H9 (cell line): ENCODE measurements at regions not wholly inside any gene's neighbourhood (a gene's known extent, or its start where the extent isn't known, plus 50 kb on each side); places are given as distances from the start of the nearest gene placed in this dataset.

Experiments
- DNase-seq: peaks from one replicate; pipeline ENCODE4 v3.0.0-alpha.2; 2017
- H2AFZ ChIP-seq: one replicate; pipeline ENCODE4 v1.6.1; 2013; ENCODE audit warnings: mild to moderate bottlenecking, low read length, control low read depth, moderate library complexity
- H2AK5ac ChIP-seq: 2 replicates; pipeline ENCODE4 v1.6.1; 2013; ENCODE audit warnings: low read length, control low read depth, mixed read lengths; ENCODE audit not compliant: insufficient read length
- H2BK120ac ChIP-seq: one replicate; pipeline ENCODE4 v1.6.1; 2013; ENCODE audit warnings: low read depth, mild to moderate bottlenecking, low read length, control low read depth, inconsistent platforms; ENCODE audit not compliant: poor library complexity, severe bottlenecking
- H2BK12ac ChIP-seq: 2 replicates; pipeline ENCODE4 v1.6.1; 2013; ENCODE audit warnings: low read length, control low read depth, mixed read lengths, low read depth; ENCODE audit not compliant: insufficient read length
- H2BK15ac ChIP-seq: 2 replicates; pipeline ENCODE4 v1.6.1; 2013; ENCODE audit warnings: low read depth, low read length, control low read depth
- H2BK20ac ChIP-seq: one replicate; pipeline ENCODE4 v1.6.1; 2013; ENCODE audit warnings: low read depth, mild to moderate bottlenecking, low read length, control low read depth, inconsistent platforms; ENCODE audit not compliant: poor library complexity, severe bottlenecking
- H2BK5ac ChIP-seq: 2 replicates; pipeline ENCODE4 v1.6.1; 2013; ENCODE audit warnings: low read length, control low read depth, mixed read lengths; ENCODE audit not compliant: insufficient read length
- H3K14ac ChIP-seq: 2 replicates; pipeline ENCODE4 v1.6.1; 2013; ENCODE audit warnings: low read length, control low read depth; ENCODE audit not compliant: insufficient read depth
- H3K18ac ChIP-seq: 2 replicates; pipeline ENCODE4 v1.6.1; 2013; ENCODE audit warnings: low read depth, mild to moderate bottlenecking, mixed read lengths, low read length, control low read depth; ENCODE audit not compliant: insufficient read length
- H3K23ac ChIP-seq: 2 replicates; pipeline ENCODE4 v1.6.1; 2013; ENCODE audit warnings: low read length, control low read depth, mixed read lengths, low read depth; ENCODE audit not compliant: insufficient read length
- H3K23me2 ChIP-seq: 2 replicates; pipeline ENCODE4 v1.6.1; 2013; ENCODE audit warnings: low read depth, mild to moderate bottlenecking, mixed read lengths, low read length, control low read depth; ENCODE audit not compliant: insufficient read length, poor library complexity, severe bottlenecking
- H3K27ac ChIP-seq: 2 replicates; pipeline ENCODE4 v1.5.1; 2013; ENCODE audit warnings: low read length, control low read depth, mixed read lengths, low read depth; ENCODE audit not compliant: insufficient read length
- H3K27me3 ChIP-seq: 2 replicates; pipeline ENCODE4 v1.6.1; 2013; ENCODE audit warnings: low read length, control low read depth, inconsistent platforms; ENCODE audit not compliant: insufficient read depth
- H3K4ac ChIP-seq: 2 replicates; pipeline ENCODE4 v1.6.1; 2013; ENCODE audit warnings: low read depth, mild to moderate bottlenecking, control low read depth, inconsistent platforms, low read length, moderate library complexity
- H3K4me1 ChIP-seq: 2 replicates; pipeline ENCODE4 v1.6.1; 2013; ENCODE audit warnings: low read length, control low read depth, inconsistent platforms; ENCODE audit not compliant: insufficient read depth
- H3K4me2 ChIP-seq: 2 replicates; pipeline ENCODE4 v1.6.1; 2013; ENCODE audit warnings: low read length, control low read depth, mixed read lengths; ENCODE audit not compliant: insufficient read length, insufficient read depth
- H3K56ac ChIP-seq: 2 replicates; pipeline ENCODE4 v1.6.1; 2013; ENCODE audit warnings: low read depth, mild to moderate bottlenecking, mixed read lengths, low read length, control low read depth; ENCODE audit not compliant: insufficient read length
- H3K79me1 ChIP-seq: 2 replicates; pipeline ENCODE4 v1.6.1; 2013; ENCODE audit warnings: low read depth, mild to moderate bottlenecking, moderate library complexity, low read length, control low read depth, inconsistent platforms; ENCODE audit not compliant: insufficient read depth, poor library complexity, severe bottlenecking
- H3K79me2 ChIP-seq: 2 replicates; pipeline ENCODE4 v1.6.1; 2013; ENCODE audit warnings: low read length, control low read depth, inconsistent platforms; ENCODE audit not compliant: insufficient read depth
- H3K9ac ChIP-seq: 2 replicates; pipeline ENCODE4 v1.6.1; 2013; ENCODE audit warnings: low read length, control low read depth, mixed read lengths; ENCODE audit not compliant: insufficient read length; ENCODE audit errors: extremely low read depth
- H3K9me3 ChIP-seq: one replicate; pipeline ENCODE4 v1.6.1; 2013; ENCODE audit warnings: low read depth, low read length, inconsistent platforms; ENCODE audit not compliant: control insufficient read depth
- H3T11ph ChIP-seq: one replicate; pipeline ENCODE4 v1.6.1; 2013; ENCODE audit warnings: mild to moderate bottlenecking, low read length, control low read depth, inconsistent platforms
- H4K20me1 ChIP-seq: one replicate; pipeline ENCODE4 v1.6.1; 2013; ENCODE audit not compliant: control insufficient read depth, insufficient read length, insufficient read depth
- H4K5ac ChIP-seq: 2 replicates; pipeline ENCODE4 v1.6.1; 2013; ENCODE audit warnings: low read depth, mild to moderate bottlenecking, mixed read lengths, low read length, control low read depth; ENCODE audit not compliant: insufficient read length
- H4K8ac ChIP-seq: replicated peaks from 2 replicates; pipeline ENCODE4 v1.6.1; 2013; ENCODE audit warnings: low read length, control low read depth, mixed read lengths, low read depth; ENCODE audit not compliant: insufficient read length
- H4K91ac ChIP-seq: 2 replicates; pipeline ENCODE4 v1.6.1; 2013; ENCODE audit warnings: low read depth, mild to moderate bottlenecking, moderate library complexity, mixed read lengths, low read length, control low read depth; ENCODE audit not compliant: insufficient read length
- H3K27ac Mint-ChIP-seq, 3 experiments: 2 replicates in 2 of 3; 3 replicates in 1 of 3; pipeline ENCODE4 v1.8.0; 2020 to 2021; ENCODE audit warnings: mixed read lengths in 3 of 3, mild to moderate bottlenecking in 1 of 3, moderate library complexity in 1 of 3
- H3K27me3 Mint-ChIP-seq: 2 replicates; pipeline ENCODE4 v1.8.0; 2021; ENCODE audit warnings: low read depth, mild to moderate bottlenecking, moderate library complexity, mixed read lengths
- H3K36me3 Mint-ChIP-seq, 3 experiments: 2 replicates in 2 of 3; 3 replicates in 1 of 3; pipeline ENCODE4 v1.8.0; 2020 to 2021; ENCODE audit warnings: low read depth in 3 of 3, mixed read lengths in 3 of 3; ENCODE audit not compliant: insufficient read depth in 1 of 3
- H3K4me1 Mint-ChIP-seq, 2 experiments: 2 replicates each; pipeline ENCODE4 v1.8.0; 2020; ENCODE audit warnings: mixed read lengths in 2 of 2
- H3K4me3 Mint-ChIP-seq, 2 experiments: 2 replicates in 1 of 2; 3 replicates in 1 of 2; pipeline ENCODE4 v1.8.0; 2020 to 2021; ENCODE audit warnings: mild to moderate bottlenecking in 2 of 2, mixed read lengths in 2 of 2, moderate library complexity in 1 of 2
- H3K9me3 Mint-ChIP-seq, 2 experiments: 2 replicates in 1 of 2; 3 replicates in 1 of 2; pipeline ENCODE4 v1.8.0; 2020; ENCODE audit warnings: mild to moderate bottlenecking in 2 of 2, mixed read lengths in 2 of 2, moderate library complexity in 1 of 2
- WGBS: extraction: QIAGEN DNeasy Blood & Tissue Kit; methylation state at CpG from one replicate; pipeline ENCODE4 v1.1.7; 2013; ENCODE audit warnings: missing lambda C conversion rate, low lambda C conversion rate, mixed read lengths; ENCODE audit not compliant: insufficient read length; ENCODE audit errors: extremely low coverage; 5-methylcytosine and 5-hydroxymethylcytosine counted together
- TF ChIP-seq, protein P1 (sequence below): fragments of 200-600 bp; sonication (generic); conservative IDR thresholded peaks from 3 replicates; pipeline ENCODE4 v1.8.0; 2021; ENCODE audit warnings: antibody characterized with exemption, mild to moderate bottlenecking

GRCh38 chr7:92969061-92969460 lies 132.7 kb upstream of the CDK6 start:
- H2AFZ ChIP-seq = no peak overlapping the region
- no peak overlapping the region for H3K4me2 ChIP-seq
- no peak for DNase-seq
- no CpG with 5 or more reads among the region's 3 CpGs for WGBS
- H3K23me2 ChIP-seq = no peaks in the 10 kb centered on the region
- no peaks in the 10 kb centered on the region for H3K27me3 ChIP-seq
- H3K79me1 ChIP-seq = no peaks in the 10 kb centered on the region
- no peak overlapping the region for H3K18ac ChIP-seq
- H2BK20ac ChIP-seq = no peak overlapping the region
- no peak overlapping the region for H2BK15ac ChIP-seq
- H2BK5ac ChIP-seq = no peak overlapping the region
- H3K4ac ChIP-seq = no peak overlapping the region
- no peak overlapping the region for H4K91ac ChIP-seq
- H3K27ac ChIP-seq = no peak overlapping the region
- H2BK12ac ChIP-seq = no peak overlapping the region
- Mint-ChIP-seq H3K4me3 (no peak overlapping the region), H3K27ac (no peak overlapping the region), H3K4me1 (peaks cover 4 to 6% of the 10 kb centered on the region in 2 experiments; a peak in 3 of 4 replicates), H3K9me3 (peaks cover 0 to 4% of the 10 kb centered on the region in 2 experiments; a peak in 1 of 5 replicates), H3K36me3 (no peaks in the 10 kb centered on the region), H3K27me3 (no peaks in the 10 kb centered on the region; the same call in none of the 2 replicates)
- H3K56ac ChIP-seq = no peak overlapping the region
- H3K9ac ChIP-seq = no peak overlapping the region
- H3K14ac ChIP-seq = no peak overlapping the region
- no peaks in the 10 kb centered on the region for H3K4me1 ChIP-seq
- no peak overlapping the region for H3T11ph ChIP-seq
- H4K20me1 ChIP-seq = no peaks in the 10 kb centered on the region
- TF ChIP-seq, protein P1, sequence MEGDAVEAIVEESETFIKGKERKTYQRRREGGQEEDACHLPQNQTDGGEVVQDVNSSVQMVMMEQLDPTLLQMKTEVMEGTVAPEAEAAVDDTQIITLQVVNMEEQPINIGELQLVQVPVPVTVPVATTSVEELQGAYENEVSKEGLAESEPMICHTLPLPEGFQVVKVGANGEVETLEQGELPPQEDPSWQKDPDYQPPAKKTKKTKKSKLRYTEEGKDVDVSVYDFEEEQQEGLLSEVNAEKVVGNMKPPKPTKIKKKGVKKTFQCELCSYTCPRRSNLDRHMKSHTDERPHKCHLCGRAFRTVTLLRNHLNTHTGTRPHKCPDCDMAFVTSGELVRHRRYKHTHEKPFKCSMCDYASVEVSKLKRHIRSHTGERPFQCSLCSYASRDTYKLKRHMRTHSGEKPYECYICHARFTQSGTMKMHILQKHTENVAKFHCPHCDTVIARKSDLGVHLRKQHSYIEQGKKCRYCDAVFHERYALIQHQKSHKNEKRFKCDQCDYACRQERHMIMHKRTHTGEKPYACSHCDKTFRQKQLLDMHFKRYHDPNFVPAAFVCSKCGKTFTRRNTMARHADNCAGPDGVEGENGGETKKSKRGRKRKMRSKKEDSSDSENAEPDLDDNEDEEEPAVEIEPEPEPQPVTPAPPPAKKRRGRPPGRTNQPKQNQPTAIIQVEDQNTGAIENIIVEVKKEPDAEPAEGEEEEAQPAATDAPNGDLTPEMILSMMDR = no peak
- no peak overlapping the region for H2AK5ac ChIP-seq
- no peak overlapping the region for H2BK120ac ChIP-seq
- no peak overlapping the region for H4K8ac ChIP-seq
- H3K9me3 ChIP-seq = no peaks in the 10 kb centered on the region
- H3K23ac ChIP-seq = no peak overlapping the region
- no peak overlapping the region for H4K5ac ChIP-seq
- no peaks in the 10 kb centered on the region for H3K79me2 ChIP-seq
